Body of pancreas (tissue), 4 donors: ENCODE measurements at regions not wholly inside any gene's neighbourhood (a gene's known extent, or its start where the extent isn't known, plus 50 kb on each side); places are given as distances from the start of the nearest gene placed in this dataset.

Experiments used
- ATAC-seq: fragments of 150-250 bp; one replicate; pipeline ENCODE4 v1.9.1; 2016
- DNase-seq, 4 donors: peaks; one replicate each; pipeline ENCODE4 v3.0.0-alpha.2; 2019
- H3K27ac ChIP-seq, 4 donors: fragments of 200-600 bp; sonication (generic); 1 replicate in 3 of 4; 2 replicates in 1 of 4; pipeline versions ENCODE4 v1.5.1 to v1.6.1; 2016 to 2019; ENCODE audit warnings: mild to moderate bottlenecking in 1 of 4, mixed read lengths in 1 of 4, moderate library complexity in 1 of 4
- H3K27me3 ChIP-seq, 2 donors: fragments of 200-600 bp; sonication (generic); one replicate each; pipeline ENCODE4 v1.6.0; 2016; ENCODE audit warnings: mild to moderate bottlenecking in 1 of 2
- H3K36me3 ChIP-seq, 2 donors: fragments of 200-600 bp; sonication (generic); replicated peaks in 1 of 2; 2 replicates each; pipeline ENCODE4 v1.5.1; 2016; ENCODE audit warnings: low read depth in 2 of 2; ENCODE audit not compliant: insufficient read depth in 1 of 2
- H3K4me1 ChIP-seq: fragments of 200-600 bp; sonication (generic); one replicate; pipeline ENCODE4 v1.6.0; 2016
- H3K4me3 ChIP-seq, 2 donors: fragments of 200-600 bp; sonication (generic); 1 replicate in 1 of 2; 2 replicates in 1 of 2; pipeline ENCODE4 v1.5.1; 2016 to 2019
- H3K9me3 ChIP-seq, 3 donors: fragments of 200-600 bp; sonication (generic); 1 replicate in 2 of 3; 2 replicates in 1 of 3; pipeline ENCODE4 v1.5.1; 2016
- POLR2A ChIP-seq, 3 donors: fragments of 450-650 bp; IDR thresholded peaks; one replicate each; pipeline ENCODE4 v1.6.1; 2016; ENCODE audit warnings: antibody characterized with exemption in 3 of 3, mild to moderate bottlenecking in 2 of 3
- WGBS, 2 donors: methylation state at CpG; one replicate each; pipeline ENCODE4 v1.1.5; 2017; 5-methylcytosine and 5-hydroxymethylcytosine counted together
- intact Hi-C: fragments of 100-400 bp; cut with DNase I; formaldehyde crosslinking; loops from one replicate; pipeline ENCODE4 v1.15.1; 2023
- TF ChIP-seq, protein P1 (sequence below), 7 experiments: fragments of 450-650 bp in 4 of 7; fragments of 200-600 bp in 3 of 7; sonication (generic) in 3 of 7; IDR thresholded peaks; one replicate each; pipeline ENCODE4 v1.5.1; 2016 to 2019; ENCODE audit warnings: antibody characterized with exemption in 7 of 7

DNA sequence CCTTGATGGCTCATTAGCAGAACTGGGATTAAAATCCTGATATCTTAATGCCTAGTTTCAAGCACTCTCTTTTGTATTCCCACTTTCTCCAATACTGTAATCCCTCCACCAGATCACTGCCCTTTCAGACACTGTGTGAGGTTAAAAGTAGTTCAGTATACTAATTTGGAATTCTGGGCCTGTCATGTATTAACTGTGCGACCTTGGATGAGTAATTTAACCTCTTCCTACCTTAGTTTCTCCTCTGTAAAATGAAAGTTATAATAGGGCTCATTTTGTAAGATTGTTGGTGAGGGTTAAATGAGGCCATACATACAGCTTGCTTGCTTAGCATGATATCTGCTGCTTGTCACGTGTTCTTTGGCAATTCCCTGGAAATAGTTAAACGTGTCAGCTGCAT, 207.3 kb upstream of the HS3ST1 start:
- WGBS, 2 donors: 18 to 20% methylated on average over 3 of the region's 3 CpGs
- Histone ChIP-seq H3K4me1 (no peaks in the 10 kb centered on the region), H3K36me3 (no peaks in the 10 kb centered on the region), H3K9me3 (no peaks in the 10 kb centered on the region), H3K4me3 (no peak overlapping the region), H3K27ac (no peak overlapping the region), H3K27me3 (no peaks in the 10 kb centered on the region)
- ATAC-seq (no peak), DNase-seq (no peak)
- TF ChIP-seq POLR2A (IDR thresholded peaks at IDR 0.05): no peak
- TF ChIP-seq, protein P1, sequence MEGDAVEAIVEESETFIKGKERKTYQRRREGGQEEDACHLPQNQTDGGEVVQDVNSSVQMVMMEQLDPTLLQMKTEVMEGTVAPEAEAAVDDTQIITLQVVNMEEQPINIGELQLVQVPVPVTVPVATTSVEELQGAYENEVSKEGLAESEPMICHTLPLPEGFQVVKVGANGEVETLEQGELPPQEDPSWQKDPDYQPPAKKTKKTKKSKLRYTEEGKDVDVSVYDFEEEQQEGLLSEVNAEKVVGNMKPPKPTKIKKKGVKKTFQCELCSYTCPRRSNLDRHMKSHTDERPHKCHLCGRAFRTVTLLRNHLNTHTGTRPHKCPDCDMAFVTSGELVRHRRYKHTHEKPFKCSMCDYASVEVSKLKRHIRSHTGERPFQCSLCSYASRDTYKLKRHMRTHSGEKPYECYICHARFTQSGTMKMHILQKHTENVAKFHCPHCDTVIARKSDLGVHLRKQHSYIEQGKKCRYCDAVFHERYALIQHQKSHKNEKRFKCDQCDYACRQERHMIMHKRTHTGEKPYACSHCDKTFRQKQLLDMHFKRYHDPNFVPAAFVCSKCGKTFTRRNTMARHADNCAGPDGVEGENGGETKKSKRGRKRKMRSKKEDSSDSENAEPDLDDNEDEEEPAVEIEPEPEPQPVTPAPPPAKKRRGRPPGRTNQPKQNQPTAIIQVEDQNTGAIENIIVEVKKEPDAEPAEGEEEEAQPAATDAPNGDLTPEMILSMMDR (IDR thresholded peaks at IDR 0.05): no peak
- intact Hi-C loops: no loop called here

DNA sequence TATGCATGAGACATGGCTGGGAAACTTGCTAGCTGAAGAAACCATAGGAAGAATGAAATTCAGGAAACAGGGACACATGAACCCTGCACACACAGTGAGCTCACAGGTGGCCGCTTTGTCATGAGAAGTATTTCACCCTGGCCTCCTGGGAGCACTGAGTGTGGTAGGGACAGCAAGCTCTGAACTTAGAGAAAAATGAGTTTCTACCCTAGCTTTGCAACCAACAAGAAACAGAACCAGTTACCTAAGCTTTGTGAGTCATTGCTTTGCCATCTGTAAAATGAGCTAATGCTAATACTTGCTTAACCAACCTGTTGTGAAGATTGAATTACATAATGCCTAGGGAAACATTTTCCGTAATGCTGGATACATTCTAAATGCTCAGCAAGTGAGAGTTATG, 206.6 kb upstream of the HS3ST1 start:
- H3K27ac ChIP-seq: peak overlapping the region in 1 of 4 donors; percentile 13
- DNase-seq (no peak), ATAC-seq (peak; percentile 59)
- no peaks in the 10 kb centered on the region for H3K27me3 ChIP-seq
- no peaks in the 10 kb centered on the region for H3K4me1 ChIP-seq
- intact Hi-C loops: no loop called here
- H3K36me3 ChIP-seq: no peaks in the 10 kb centered on the region
- TF ChIP-seq, protein P1 (IDR thresholded peaks at IDR 0.05): no peak
- 51 to 77% methylated on average over 2 of the region's 2 CpGs for WGBS, 2 donors
- H3K9me3 ChIP-seq: no peaks in the 10 kb centered on the region
- no peak overlapping the region for H3K4me3 ChIP-seq

DNA sequence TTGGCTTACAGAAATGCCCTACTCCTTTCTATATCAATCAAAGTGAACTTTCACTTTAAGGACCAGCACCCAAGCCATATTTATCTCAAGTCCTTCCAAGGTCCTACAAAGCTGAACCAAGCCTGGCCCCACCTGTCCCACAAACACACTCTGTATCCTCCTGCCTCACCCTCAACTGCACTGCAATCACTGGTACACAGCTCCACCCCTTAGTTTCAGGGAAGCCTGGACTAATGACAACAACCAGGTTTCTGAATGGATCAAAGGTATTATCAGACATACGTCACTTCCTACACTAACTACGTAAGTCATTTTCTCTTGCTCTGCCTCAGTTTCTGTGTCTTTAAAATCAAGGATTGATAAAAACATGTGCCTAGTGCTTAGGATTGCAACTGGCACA, 205.6 kb upstream of the HS3ST1 start:
- Histone ChIP-seq H3K4me1 (no peaks in the 10 kb centered on the region), H3K4me3 (no peak overlapping the region), H3K27ac (no peak overlapping the region), H3K9me3 (no peaks in the 10 kb centered on the region), H3K27me3 (no peaks in the 10 kb centered on the region), H3K36me3 (no peaks in the 10 kb centered on the region)
- no peak for ATAC-seq
- TF ChIP-seq, protein P1 (IDR thresholded peaks at IDR 0.05): no peak
- no peak for TF ChIP-seq POLR2A (IDR thresholded peaks at IDR 0.05)
- no peak for DNase-seq
- intact Hi-C loops: no loop called here
- 66 to 76% methylated on average over 2 of the region's 2 CpGs for WGBS, 2 donors

DNA sequence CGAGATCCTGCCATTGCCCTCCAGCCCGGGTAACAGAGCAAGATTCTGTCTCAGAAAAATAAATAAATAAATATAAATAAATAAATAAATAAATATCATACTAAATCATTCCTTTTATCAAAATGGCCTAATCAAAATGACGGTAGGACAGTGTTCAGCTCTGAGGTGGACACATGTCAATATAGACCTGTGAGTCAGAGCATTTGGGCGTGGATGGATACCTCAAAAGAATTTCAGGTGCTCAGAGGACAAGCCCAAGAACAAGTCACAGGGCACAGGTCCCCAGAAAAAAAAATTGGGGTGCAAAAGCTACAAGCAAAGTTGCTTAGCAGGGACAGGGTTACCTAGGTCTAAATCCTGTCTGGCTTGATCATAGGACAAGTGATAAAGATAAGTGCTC, 204.7 kb upstream of the HS3ST1 start:
- ATAC-seq: no peak
- no peak for DNase-seq
- no peaks in the 10 kb centered on the region for H3K9me3 ChIP-seq
- no peak overlapping the region for H3K27ac ChIP-seq
- H3K4me3 ChIP-seq: no peak overlapping the region
- TF ChIP-seq, protein P1 (IDR thresholded peaks at IDR 0.05): no peak
- TF ChIP-seq POLR2A (IDR thresholded peaks at IDR 0.05): no peak
- no peaks in the 10 kb centered on the region for H3K27me3 ChIP-seq
- H3K4me1 ChIP-seq: no peaks in the 10 kb centered on the region
- intact Hi-C loops: no loop called here
- H3K36me3 ChIP-seq: no peaks in the 10 kb centered on the region
- 55 to 57% methylated on average over 4 of the region's 4 CpGs for WGBS, 2 donors

DNA sequence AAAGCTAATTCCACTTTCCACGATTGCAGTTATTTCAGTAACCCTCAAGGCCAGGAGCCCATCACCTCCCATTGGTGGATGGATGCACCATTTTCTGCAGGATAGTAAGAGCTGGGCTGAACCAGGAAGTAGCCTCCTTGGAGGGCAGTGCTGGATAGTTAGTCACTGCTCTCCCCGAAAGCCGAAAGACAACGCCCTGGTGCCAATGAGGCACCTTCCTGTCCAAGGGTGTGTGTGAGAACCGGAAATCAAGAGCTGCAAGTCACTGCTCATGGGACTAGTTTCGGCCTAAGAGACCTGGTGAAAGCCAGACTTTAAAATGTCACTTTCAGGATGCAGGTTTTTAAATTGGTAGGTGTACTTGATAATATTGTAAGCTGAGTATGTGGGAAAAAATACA, 203.8 kb upstream of the HS3ST1 start:
- ATAC-seq: no peak
- H3K36me3 ChIP-seq: no peaks in the 10 kb centered on the region
- H3K9me3 ChIP-seq: no peaks in the 10 kb centered on the region
- DNase-seq: no peak
- no peaks in the 10 kb centered on the region for H3K27me3 ChIP-seq
- no peak overlapping the region for H3K27ac ChIP-seq
- no peak overlapping the region for H3K4me3 ChIP-seq
- 65 to 76% methylated on average over 6 of the region's 6 CpGs for whole genome bisulfite sequencing, 2 donors
- TF ChIP-seq, protein P1 (IDR thresholded peaks at IDR 0.05): no peak
- TF ChIP-seq POLR2A (IDR thresholded peaks at IDR 0.05): no peak
- no peaks in the 10 kb centered on the region for H3K4me1 ChIP-seq
- intact Hi-C loops: no loop called here
